Activated CD4-positive, alpha-beta T cell treated with anti-CD3 and anti-CD28 coated beads for 4 hours (primary cell): ENCODE measurements at regions not wholly inside any gene's neighbourhood (a gene's known extent, or its start where the extent isn't known, plus 50 kb on each side); places are given as distances from the start of the nearest gene placed in this dataset.

ENCODE experiments used
- DNase-seq, 2 donors: peaks; one replicate each; pipeline ENCODE4 v3.0.0-alpha.2; 2020

DNA sequence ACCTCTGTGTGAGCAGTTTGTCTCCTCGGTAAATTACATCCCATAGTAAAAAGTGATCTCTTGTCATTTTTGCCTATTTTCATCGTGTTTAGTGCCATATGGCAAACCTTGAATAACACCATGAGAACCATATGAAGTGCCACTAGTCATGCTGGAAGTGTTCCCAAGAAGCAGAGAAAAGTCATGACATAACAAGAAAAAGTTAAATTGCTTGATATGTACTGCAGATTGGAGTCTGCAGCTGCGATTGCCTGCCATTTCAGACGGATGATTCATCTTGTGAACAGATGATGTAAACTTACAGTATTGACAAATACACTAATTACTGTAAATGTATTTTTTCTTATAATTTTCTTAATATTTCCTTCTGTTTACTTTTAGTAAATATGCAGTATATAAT is 846.7 kb downstream of the BCL11A start:
- no peak for DNase-seq

DNA sequence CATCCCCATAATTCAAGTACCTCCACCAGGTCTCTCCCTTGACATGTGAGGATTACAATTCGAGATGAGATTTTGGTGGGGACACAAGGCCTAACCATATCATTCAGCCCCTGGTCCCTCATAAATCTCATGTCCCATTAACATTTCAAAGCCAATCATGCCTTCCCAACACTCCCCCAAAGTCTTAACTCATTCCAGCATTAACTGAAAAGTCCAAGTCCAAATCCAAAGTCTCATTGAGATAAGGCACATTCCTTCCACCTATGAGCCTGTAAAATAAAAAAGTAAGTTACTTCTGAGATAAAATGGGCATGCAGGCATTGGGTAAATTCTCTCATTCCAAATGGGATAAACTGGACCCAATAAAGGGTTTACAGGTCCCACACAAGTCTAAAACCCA is 849.7 kb downstream of the BCL11A start:
- no peak for DNase-seq

DNA sequence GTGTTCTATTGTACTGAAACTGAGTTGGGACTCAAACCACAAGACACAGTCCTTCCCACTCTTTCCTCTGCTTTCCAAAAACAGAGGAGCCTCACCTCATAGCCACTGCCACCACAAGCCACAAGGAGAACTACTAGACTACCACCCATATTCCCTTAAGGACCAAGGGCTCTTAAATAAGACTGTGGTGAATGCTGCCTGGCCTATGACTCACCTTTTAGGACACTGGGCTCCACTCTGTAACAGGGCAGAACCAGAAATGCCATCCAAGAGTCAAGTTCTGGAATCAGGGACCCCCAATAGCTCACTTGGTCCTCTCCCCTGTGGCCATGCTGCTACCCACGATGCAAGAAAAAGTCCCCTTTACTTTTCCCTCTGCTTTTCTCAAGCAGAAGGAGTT is 851.4 kb downstream of the BCL11A start:
- DNase-seq = no peak

DNA sequence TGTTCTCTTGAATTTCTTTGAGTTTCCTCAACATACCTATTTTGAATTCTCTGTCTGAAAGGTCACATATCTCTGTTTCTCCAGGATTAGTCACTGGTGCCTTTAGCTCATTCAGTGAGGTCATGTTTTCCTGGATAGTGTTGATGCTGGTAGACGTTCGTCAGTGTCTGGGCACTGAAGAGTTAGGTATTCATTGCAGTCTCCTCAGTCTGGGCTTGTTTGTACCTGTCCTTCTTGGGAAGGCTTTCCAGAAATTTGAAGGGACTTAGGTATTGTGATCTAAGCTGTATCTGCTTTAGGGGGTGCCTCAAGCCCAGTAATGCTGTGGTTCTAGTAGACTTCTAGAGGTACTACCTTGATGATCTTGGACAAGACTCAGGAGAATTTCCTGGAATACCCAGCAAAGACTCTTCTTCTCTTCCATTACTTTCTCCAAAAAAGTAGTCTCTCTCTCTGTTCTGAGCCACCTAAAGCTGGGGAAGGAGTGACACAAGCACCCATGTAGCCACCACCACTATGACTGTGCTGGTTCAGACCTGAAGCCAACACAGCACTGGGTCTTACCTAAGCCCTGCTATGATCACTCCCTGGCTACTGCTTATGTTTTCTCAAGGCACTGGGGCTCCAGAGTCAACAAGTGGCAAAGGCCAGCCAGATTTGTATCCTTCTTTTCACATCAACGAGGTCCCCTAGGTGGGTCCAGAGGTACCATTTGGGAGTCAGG is 852.0 kb downstream of the BCL11A start:
- DNase-seq = no peak

DNA sequence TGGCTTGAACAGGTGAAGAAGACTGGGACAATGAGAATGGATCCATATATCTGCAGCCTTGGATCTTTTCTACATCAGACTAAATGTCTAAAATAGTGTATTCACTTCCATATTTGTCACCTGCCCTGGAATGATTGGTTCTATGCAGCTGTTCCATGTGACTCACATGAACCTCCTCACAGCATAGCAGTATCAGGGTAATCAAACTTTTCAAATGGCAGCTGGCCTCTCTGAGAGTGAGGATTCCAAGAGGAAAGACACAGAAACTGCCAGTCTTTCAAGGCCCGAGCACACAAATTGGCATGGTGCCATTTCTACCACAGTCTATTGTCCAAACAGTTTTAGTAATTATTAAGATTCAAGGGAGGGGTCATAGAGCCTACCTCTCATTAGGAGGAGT is 859.3 kb downstream of the BCL11A start:
- no peak for DNase-seq

DNA sequence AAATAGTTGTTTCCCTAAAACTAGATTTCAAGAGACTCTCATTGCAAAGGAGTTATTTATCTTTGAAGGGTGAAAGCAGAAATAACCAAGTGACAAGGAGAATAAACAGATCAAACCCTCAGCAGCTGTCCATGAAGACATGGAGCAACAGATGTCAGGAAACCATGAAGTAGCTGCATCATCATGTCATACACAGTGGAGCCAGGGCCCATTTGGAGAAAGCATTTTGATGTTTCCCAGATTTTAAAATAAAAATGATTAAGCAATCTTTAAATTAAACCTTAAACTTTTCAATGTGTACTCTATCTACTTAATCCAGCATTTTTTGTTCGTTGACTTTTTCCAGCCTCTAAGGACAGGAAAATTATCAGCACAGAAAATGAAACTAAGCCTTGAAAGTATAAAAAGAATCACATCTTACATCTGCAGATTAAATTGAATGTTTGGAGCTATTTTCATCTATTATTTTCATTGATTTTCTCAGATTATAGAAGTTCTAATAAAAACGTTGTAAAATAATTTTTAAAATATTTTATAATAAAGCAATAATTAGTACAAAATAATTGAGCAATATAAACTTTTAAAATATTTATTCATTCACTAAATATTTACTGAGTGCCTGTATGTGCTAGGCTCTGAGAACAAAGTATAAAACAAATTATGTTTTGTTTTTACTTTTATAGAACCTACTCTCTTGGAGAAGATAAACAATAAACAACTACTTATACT is 860.1 kb downstream of the BCL11A start:
- DNase-seq = no peak

DNA sequence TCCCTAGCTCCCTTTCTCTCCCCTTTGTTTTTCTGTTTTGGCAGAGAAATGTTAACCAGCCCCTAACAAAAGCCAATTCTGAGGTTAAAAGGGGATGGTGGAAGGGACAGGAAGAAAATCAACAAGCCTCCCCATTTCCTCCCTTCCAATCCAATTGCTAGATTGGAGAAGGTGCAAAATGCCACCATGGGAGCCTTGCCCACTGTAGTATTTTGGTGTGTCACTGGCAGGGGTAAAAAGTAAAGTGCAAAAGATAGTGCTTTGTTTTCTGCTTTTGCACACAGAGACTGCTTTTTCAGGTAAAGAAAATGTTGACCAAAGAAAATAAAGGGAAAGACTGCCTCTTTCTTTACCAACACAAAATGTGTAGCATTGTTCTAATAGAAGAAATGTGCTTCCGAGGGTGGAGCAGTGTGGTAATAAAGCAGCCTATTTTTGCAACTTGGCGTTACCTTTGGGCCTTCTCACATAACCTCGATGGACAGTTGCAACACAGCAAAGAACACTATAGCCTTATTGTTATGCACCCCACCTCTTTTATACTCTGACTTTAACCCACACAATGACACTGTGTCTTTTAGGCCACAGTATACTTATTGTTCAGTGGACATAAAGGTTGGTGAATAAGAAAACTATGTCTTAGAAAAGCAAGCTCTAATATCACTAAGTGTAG is 861.8 kb downstream of the BCL11A start:
- DNase-seq = no peak

DNA sequence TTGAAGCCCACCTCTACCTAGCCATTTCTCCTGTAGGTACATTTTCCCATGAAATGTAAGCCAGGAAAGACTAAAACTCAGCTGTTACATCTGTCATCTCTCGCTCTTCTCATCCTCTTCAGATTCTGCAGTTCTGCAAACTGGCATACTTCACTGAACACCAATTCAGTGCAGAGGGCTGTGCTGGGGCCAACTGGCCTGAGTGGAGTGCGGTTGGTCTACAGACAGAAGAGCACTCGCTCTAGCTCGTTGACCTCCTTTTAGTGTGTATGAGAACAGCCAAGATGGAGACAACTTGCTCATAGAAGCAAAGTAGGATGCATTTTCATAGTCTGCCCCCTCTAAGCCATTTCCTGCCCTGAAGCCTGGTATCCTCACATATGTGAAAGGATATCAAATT is 862.6 kb downstream of the BCL11A start:
- DNase-seq = no peak

DNA sequence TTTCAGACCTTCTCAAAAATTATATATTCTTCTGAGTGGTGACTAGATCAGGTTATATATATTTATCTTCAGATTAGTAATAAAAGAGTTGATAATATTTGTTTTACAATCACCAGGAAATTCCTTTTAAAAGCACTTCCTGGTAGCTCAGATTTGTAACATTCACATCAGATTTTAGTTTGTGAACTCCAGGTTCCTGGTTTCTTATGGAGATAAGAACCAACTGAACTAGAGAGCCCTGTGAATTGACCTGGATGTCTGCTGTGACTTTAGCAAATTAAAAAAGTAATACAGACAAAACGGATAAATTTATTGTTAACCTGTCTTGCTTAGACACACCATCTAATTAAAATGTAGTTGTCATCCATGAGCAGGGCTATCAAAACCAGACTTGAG is 868.7 kb downstream of the BCL11A start:
- no peak for DNase-seq

DNA sequence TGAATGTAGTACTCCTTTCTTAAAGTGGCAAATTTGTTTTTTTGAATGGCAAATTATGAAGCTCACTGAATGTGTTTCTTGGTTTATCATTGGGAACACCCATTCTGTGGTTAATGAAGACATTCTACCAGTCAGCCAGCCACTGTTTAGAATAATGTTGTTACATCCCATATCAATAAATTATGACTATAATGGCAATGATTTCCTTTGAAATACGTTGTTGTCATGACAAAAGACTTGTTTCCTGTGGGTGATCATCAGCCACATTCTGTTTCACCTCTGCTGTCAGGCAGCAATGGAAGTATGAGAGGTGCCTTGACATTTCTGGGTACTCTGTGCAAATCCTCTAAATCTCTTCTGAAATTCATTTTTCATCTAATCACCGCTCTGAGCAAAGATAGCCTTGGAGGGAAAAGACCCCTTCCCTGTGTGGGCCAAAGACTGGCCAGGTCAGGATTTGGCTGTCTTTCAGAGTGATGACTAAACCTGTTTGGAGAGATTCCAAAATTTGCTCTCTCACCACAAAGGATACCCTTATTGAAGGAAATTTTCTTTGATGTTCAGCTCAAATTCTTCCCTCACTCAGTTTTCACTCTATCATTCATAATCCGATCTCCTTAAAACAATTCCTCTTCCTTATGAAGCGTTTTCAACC is 869.2 kb downstream of the BCL11A start:
- no peak for DNase-seq

DNA sequence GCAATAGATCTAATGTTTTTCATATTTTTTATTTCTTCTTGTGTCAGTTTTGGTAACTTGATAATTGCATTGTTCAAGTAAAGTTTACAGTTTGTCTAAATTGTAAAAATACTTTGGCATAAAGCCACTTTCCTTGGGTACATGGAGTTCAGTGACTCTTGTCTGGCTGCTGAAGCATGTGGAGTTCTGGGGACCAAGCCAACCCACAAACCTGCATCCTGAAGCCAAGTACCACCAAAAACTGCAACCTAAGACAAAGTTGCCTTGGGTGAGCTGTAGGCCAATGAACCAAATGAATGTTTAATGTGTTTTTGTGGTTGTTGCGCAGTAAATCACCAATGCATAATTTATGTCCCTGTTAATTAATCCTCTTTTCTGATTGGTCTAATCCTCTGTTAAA is 872.6 kb downstream of the BCL11A start:
- no peak for DNase-seq

DNA sequence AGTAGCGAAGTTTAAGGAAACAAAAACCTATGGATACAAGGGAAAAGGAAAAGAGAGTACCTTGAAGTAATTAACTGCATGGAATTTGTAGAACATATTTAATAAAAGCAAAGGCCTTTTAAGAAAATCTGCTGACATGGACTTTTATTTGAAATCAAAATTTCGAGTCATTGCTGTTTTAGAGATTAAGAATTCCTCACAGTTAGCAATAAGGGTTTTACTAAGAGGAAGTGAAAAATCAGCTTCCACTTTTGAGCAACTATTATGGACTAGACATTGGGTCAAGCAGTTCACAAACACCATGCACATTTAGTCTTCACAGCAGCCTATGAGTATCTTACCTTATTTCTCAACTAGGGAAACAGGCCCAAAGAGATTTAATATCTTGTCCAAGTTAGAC is 876.3 kb downstream of the BCL11A start:
- DNase-seq = no peak

DNA sequence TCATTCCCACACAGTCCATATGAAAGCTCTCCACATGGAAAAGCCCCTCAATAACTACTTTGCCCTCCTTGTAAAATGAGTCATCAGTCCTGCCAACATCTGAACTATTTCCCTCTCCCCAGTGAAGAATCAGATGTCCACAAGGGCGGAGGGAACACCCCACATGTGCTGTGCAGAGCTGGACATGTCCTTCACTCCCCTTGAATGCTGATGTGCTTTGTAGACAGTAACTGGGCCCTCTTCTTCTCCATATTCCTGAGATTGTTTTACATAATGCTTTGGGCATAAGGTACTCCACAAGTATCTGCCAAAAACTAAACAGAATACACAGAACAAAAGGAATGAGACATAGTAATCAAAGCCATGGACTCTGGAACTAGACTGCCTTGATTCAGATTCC is 879.4 kb downstream of the BCL11A start:
- no peak for DNase-seq

DNA sequence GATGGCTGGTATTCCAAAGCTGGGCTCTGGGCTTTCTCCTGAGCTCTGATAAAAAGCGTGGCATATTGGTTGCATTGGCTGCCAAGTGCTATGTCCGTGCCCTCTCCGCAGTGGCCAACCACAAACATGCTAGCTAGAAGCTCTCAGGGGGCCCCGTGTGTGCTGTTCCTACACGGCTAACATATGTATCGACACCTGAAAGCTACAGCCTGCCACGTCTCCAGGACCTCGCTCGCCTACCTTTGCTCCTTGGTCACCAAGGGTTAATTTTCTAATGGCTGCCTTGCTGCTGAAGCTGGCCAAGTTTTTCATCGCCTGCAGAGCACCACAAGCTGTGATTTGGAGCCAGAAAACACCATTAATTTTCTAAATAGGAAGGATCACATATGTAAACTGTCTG is 888.4 kb downstream of the BCL11A start:
- DNase-seq = no peak

DNA sequence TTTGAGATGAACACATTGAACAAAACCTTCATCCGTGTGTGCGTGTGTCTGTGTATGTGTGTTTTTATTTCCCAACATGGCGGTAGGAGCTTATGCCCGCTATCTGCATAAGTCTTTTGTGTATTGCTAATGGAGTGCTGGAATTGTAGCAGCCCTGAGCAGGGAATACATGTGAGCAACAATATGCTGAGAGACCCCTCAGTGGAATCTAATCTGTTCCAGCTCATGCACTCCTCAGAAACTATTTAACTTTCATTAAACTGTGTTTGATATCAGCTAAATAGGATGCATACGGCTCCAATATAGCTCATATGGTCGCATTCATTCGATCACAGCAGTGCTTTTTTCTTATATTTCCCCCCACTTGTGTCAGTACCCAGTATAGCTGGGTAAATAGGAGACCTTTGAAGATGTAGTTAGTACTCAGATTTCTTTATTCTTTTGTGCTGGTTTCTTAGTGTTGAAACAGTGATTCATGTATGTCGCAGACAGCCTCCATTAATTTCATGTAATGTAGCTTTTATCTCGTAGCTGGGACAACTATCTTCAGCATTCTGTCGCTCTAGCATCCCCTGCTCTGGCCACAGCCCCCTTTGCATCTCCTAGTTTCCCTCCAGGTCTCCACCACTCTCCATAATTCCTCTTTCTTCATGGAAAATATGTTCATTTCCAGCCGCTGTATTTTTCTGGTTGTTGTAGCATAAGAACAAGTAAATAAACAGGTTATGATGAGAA is 891.2 kb downstream of the BCL11A start:
- DNase-seq = no peak

DNA sequence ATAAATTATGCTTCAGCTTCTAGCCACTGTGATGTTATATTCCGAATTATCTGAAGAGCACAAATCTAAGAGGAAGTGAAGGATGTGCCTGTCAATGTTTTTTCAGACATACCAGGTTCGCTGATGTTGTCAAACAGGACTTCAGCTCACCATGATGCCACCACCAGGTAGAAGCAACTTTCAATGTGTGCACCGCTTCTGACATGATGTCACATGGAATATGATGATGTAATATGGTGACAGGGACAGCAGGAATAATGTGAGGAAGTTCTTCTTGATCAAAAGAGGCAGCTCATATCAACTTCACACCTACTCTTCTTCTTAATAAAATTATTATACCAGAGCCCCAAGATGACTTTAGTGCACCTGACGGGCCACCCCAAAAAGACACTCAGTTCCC is 893.2 kb downstream of the BCL11A start:
- DNase-seq = no peak

DNA sequence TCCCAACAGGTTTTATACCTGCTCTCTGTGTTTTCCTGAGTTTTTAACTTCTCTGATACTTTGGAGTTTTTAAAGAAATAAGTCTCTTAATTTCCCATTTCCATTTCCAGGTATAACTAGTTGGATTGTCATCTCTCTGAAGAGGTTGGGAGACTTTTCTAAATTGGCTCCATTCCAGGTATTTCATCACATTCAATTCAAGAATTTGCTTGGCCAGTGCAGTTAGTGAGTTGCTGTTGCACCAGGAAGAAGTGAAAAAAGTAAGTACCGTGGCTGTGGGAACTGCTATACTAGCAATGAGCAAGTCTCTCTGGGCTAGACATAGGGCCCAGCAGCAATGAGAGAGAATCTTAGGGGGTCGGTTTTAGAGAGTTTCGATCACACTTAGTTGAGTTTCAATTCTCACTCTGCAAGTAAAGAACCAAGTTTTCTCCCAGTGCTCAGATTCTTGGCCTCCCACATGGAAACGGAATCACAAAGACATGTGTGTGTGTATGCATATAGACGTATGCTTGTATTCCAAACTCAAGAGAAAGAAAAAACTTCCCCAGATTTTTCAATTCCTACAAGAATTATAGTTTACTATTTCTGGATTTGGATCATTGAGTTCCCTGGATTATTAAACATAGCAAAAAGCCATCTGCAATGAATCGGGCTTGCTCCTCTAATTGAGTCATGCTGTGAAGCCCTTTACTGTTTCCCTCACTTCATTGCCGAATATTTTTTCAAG is 894.4 kb downstream of the BCL11A start:
- DNase-seq = no peak

DNA sequence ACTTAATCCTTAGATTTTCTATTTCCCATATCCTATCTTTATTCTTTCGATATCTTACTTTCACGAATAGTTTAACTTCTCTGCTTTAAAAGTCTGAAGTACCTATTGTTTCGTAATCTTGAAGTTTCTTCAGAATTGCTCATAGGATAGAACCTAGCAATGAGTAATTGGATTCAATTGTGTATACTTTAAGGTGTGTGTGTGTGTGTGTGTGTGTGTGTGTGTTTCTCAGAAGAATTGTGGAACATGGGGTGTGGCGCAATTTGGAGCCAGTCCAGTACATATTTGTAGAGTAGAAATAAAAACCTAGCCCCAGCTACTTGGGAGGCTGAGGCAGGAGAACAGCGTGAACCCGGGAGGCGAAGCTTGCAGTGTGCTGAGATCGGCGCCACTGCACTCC is 897.6 kb downstream of the BCL11A start:
- no peak for DNase-seq

DNA sequence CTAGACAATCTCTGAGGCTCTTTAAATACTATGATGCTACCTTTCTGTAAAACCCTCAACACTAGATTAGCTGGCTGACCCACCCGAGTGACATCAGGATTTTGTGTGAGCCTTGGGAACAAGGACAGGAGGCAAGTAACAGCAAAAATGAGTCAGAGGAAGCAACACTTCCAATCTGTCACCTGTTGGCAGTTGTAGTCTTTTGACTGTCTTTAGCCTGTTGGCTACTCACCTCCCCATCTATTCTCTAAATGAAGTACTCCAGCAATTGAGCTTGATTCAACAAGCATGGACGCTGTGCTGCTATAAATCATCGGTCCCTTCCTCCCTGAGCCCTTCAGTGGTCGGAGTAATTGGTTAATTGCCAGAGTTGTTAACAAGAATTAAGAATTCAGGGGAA is 898.7 kb downstream of the BCL11A start:
- no peak for DNase-seq

DNA sequence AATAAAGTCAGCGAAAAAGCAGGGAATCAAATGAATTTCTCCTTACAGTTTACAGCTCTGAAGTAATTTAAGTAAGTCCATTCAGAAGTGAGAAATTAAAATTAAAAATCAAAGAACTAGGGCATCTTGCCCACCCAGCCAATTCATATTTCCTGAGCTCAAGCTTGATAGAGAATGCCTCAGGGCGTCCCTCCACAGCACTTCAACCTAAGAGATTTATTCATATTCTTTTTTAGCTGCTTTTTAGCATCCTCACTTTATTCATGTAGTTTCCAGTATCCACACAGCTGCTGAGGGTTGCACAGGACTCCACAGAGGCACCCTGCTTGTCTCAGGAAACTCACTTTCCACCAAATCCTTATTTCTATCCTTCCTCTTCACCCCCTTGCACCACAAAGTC is 900.3 kb downstream of the BCL11A start:
- DNase-seq = no peak

DNA sequence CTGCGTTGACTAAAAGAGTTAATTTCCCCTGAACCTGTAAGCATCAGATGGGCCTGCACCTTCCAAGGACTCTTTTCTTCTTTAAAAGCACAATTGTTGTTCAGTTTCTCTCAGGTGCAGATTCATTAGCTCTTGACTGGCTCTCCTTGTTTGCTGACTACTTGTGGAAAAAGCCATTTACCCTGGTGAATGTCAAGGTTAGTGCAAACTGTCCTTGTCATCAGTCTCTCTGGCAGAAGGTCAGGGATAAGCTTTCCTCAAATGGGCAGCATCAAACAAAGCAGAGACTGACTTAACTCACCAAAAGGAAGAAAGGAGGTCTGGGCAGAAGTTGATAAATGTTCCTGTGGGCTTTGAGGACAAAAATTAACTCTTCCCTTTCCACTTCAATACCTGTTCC is 922.7 kb downstream of the BCL11A start:
- no peak for DNase-seq

DNA sequence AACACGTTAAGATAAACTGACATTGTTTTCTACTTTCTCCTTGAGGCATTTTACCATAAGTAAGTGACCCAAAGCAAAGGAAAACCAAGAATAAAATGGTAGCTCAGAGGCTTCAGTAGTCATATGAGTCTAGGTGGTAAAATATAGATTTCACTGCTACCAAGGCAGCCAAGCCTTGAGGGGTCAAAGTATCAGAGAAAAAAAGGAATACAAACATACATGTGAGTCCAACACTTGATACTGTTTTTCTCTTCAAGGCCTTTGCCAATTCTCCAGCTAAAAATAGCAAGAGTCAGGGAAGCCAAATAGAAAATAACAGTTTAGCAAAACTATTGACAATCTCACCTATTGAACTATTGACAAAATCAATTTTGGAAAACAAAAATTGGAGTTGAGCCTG is 925.9 kb downstream of the BCL11A start:
- DNase-seq = no peak
